GM10248 (cell line): ENCODE measurements at regions not wholly inside any gene's neighbourhood (a gene's known extent, or its start where the extent isn't known, plus 50 kb on each side); places are given as distances from the start of the nearest gene placed in this dataset.
"Not testable (repeated sequence)": the region's sequence is repeated elsewhere in the genome, so short reads cannot be mapped to it uniquely, and the experiment has no call there.

Experiments
- CTCF ChIA-PET: fragments of 300-600 bp; sonication (Branson Sonifier 250); formaldehyde crosslinking; extraction: SDS; loops from one replicate; lab custom pipeline; 2021; ENCODE audit warnings: antibody characterized with exemption; lab: Yijun Ruan, JAX
- POLR2A ChIA-PET: fragments of 350-650 bp; sonication (Branson Sonifier 250); formaldehyde crosslinking; extraction: SDS; loops from one replicate; lab custom pipeline; 2020; ENCODE audit warnings: antibody characterized with exemption; lab: Yijun Ruan, JAX
- DNase-seq: peaks from one replicate; pipeline ENCODE4 v3.0.0; 2012; ENCODE audit errors: extremely low spot score
- CTCF ChIP-seq: IDR thresholded peaks from 2 replicates; pipeline ENCODE4 v1.5.1; 2012; ENCODE audit warnings: mild to moderate bottlenecking, low read depth; ENCODE audit errors: extremely low read depth, missing control alignments, control extremely low read depth

GRCh38 chr5:44997506-44997905 is 188.8 kb downstream of the MRPS30 start:
- ChIA-PET POLR2A (no interaction called here), CTCF (no interaction called here)
- DNase-seq = no peak
- no peak for TF ChIP-seq CTCF

- DNase-seq, CTCF ChIA-PET, POLR2A ChIA-PET: not testable (repeated sequence)
Observed at GRCh38 chr5:45007102-45007501, 198.4 kb downstream of the MRPS30 start.

- TF ChIP-seq CTCF = no peak
- no peak for DNase-seq
- POLR2A ChIA-PET = no interaction called here
- CTCF ChIA-PET = no interaction called here
Observed at GRCh38 chr5:45017568-45017967, 208.8 kb downstream of the MRPS30 start.

GRCh38 chr5:45029553-45029952 is 220.8 kb downstream of the MRPS30 start:
- CTCF ChIA-PET = interaction anchor here (1.0 to 3.8 kb wide), 3 partner anchors 9 to 15 kb away, joined by 3 to 23 read pairs (median 4); no protein-coding TSS in a partner anchor
- no peak for TF ChIP-seq CTCF
- POLR2A ChIA-PET = no interaction called here
- DNase-seq = no peak

- no peak for TF ChIP-seq CTCF
- ChIA-PET POLR2A (no interaction called here), CTCF (no interaction called here)
- DNase-seq = no peak
Observed at GRCh38 chr5:45035991-45036390, 227.2 kb downstream of the MRPS30 start.

GRCh38 chr5:45037927-45038326 is 229.2 kb downstream of the MRPS30 start:
- ChIA-PET CTCF (interaction anchor here (0.7 to 3.4 kb wide), 13 partner anchors 8 to 732 kb away, joined by 3 to 23 read pairs (median 3); no protein-coding TSS in a partner anchor), POLR2A (no interaction called here)
- DNase-seq = no peak
- TF ChIP-seq CTCF = no peak

GRCh38 chr5:45038366-45038987 is 229.7 kb downstream of the MRPS30 start:
- TF ChIP-seq CTCF = peak; percentile 47
- DNase-seq = peak; percentile 17
- POLR2A ChIA-PET = no interaction called here
- CTCF ChIA-PET = interaction anchor here (0.9 to 3.4 kb wide), 14 partner anchors 8 to 731 kb away, joined by 3 to 23 read pairs (median 3); no protein-coding TSS in a partner anchor
